ENCODE measurements at regions not wholly inside any gene's neighbourhood (a gene's known extent, or its start where the extent isn't known, plus 50 kb on each side); places are given as distances from the start of the nearest gene placed in this dataset.

- Mint-ChIP-seq H3K4me3 (no peak overlapping the region), H3K4me1 (ENCODE audit: unreplicated experiment) (peaks cover 7% of the 10 kb centered on the region), H3K9me3 (no peaks in the 10 kb centered on the region), H3K27ac (no peak overlapping the region), H3K36me3 (no peaks in the 10 kb centered on the region), H3K27me3 (peaks cover 12% of the 10 kb centered on the region)
- no peak for TF ChIP-seq CTCF (conservative IDR thresholded peaks at IDR 0.05)
- DNase-seq (ENCODE audit: extremely low spot score, unreplicated experiment) = no peak
These were observed 226.8 kb downstream of the XPNPEP1 start for GRCh38 chr10:109696462-109696861.

- Mint-ChIP-seq H3K4me1 (ENCODE audit: unreplicated experiment) (peaks cover 7% of the 10 kb centered on the region), H3K9me3 (no peaks in the 10 kb centered on the region), H3K27me3 (peaks cover 12% of the 10 kb centered on the region), H3K4me3 (no peak overlapping the region), H3K27ac (no peak overlapping the region), H3K36me3 (no peaks in the 10 kb centered on the region)
- no peak for DNase-seq (ENCODE audit: extremely low spot score, unreplicated experiment)
- no peak for TF ChIP-seq CTCF (conservative IDR thresholded peaks at IDR 0.05)
These were observed 227.3 kb downstream of the XPNPEP1 start for GRCh38 chr10:109695988-109696387.

- no peak for DNase-seq (ENCODE audit: extremely low spot score, unreplicated experiment)
- no peak for TF ChIP-seq CTCF (conservative IDR thresholded peaks at IDR 0.05)
- peaks cover 13% of the 10 kb centered on the region for H3K9me3 Mint-ChIP-seq
- H3K4me1 Mint-ChIP-seq (ENCODE audit: unreplicated experiment) = no peaks in the 10 kb centered on the region
- no peaks in the 10 kb centered on the region for H3K36me3 Mint-ChIP-seq
- H3K27ac Mint-ChIP-seq = no peak overlapping the region
- no peaks in the 10 kb centered on the region for H3K27me3 Mint-ChIP-seq
- no peak overlapping the region for H3K4me3 Mint-ChIP-seq
These were observed 233.5 kb downstream of the XPNPEP1 start for GRCh38 chr10:109689785-109690184.

GRCh38 chr10:109679478-109679877 is 243.8 kb downstream of the XPNPEP1 start:
- Mint-ChIP-seq H3K27ac (no peak overlapping the region), H3K4me3 (no peak overlapping the region), H3K4me1 (ENCODE audit: unreplicated experiment) (no peaks in the 10 kb centered on the region), H3K27me3 (no peaks in the 10 kb centered on the region), H3K36me3 (no peaks in the 10 kb centered on the region), H3K9me3 (peaks cover 7% of the 10 kb centered on the region)
- DNase-seq (ENCODE audit: extremely low spot score, unreplicated experiment) = no peak
- TF ChIP-seq CTCF (conservative IDR thresholded peaks at IDR 0.05) = no peak

- Mint-ChIP-seq H3K27ac (no peak overlapping the region), H3K4me1 (ENCODE audit: unreplicated experiment) (no peaks in the 10 kb centered on the region), H3K4me3 (no peak overlapping the region), H3K27me3 (peaks cover under 1% of the 10 kb centered on the region), H3K9me3 (peaks cover 4% of the 10 kb centered on the region), H3K36me3 (no peaks in the 10 kb centered on the region)
- TF ChIP-seq CTCF (conservative IDR thresholded peaks at IDR 0.05) = no peak
- DNase-seq (ENCODE audit: extremely low spot score, unreplicated experiment) = no peak
These were observed 244.5 kb downstream of the XPNPEP1 start for GRCh38 chr10:109678857-109679256.

- H3K9me3 Mint-ChIP-seq = peaks cover 4% of the 10 kb centered on the region
- H3K36me3 Mint-ChIP-seq = no peaks in the 10 kb centered on the region
- H3K4me3 Mint-ChIP-seq = no peak overlapping the region
- H3K27ac Mint-ChIP-seq = no peak overlapping the region
- no peaks in the 10 kb centered on the region for H3K4me1 Mint-ChIP-seq (ENCODE audit: unreplicated experiment)
- no peak for TF ChIP-seq CTCF (conservative IDR thresholded peaks at IDR 0.05)
- peaks cover 4% of the 10 kb centered on the region for H3K27me3 Mint-ChIP-seq
- DNase-seq (ENCODE audit: extremely low spot score, unreplicated experiment) = no peak
These were observed 246.6 kb downstream of the XPNPEP1 start for GRCh38 chr10:109676703-109677102.

All from type B pancreatic cell (in vitro differentiated cells).